ENCODE measurements at regions not wholly inside any gene's neighbourhood (a gene's known extent, or its start where the extent isn't known, plus 50 kb on each side); places are given as distances from the start of the nearest gene placed in this dataset.

DNA sequence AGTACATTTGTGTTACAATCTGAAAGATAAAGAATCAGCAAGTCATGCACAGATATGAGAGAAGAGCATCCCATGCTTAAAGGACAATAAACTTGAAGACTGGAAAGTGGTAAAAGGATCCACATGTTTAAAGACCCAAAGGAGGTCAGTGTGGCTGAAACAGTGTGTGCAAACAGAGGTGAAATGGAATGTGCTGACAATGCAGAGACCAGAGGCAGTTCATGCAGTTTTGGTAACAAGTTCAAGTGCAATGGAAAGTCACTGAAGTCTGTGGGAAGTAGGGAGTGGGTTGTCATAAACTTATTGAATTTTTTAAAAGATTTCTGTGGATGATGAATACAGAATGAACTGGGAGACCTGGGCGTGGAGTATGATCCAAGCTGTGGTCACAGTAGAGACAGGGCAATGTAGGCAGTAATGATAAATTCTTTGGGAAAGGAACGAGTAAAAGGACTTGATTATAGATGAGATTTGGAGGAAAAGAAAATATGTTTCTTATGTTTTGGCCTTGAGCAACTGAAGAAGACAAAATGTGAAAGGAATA is 408.0 kb downstream of the HGF start:
- Histone ChIP-seq H3K27ac (ENCODE audit: low read depth in 1 of 2, low read length in 2 of 2) (no peak overlapping the region), H3K27me3 (ENCODE audit: control insufficient read depth in 4 of 4, insufficient read depth in 4 of 4, low read length in 3 of 4) (no peaks in the 10 kb centered on the region), H3K9ac (ENCODE audit: low read depth in 1 of 2, low read length in 2 of 2) (no peak overlapping the region), H3K36me3 (ENCODE audit: control insufficient read depth in 4 of 4, insufficient read depth in 3 of 4, low read depth in 1 of 4, low read length in 3 of 4) (no peaks in the 10 kb centered on the region), H3K9me3 (ENCODE audit: control insufficient read depth in 4 of 4, low read length in 3 of 4) (no peaks in the 10 kb centered on the region), H3K4me3 (ENCODE audit: low read depth in 1 of 3, low read length in 3 of 3) (no peak overlapping the region), H3K4me1 (ENCODE audit: control insufficient read depth in 4 of 4, insufficient read depth in 4 of 4, low read length in 3 of 4) (no peaks in the 10 kb centered on the region)
- TF ChIP-seq HNF4A (conservative IDR thresholded peaks at IDR 0.05): no peak
- TF ChIP-seq EGR1 (IDR thresholded peaks at IDR 0.05; ENCODE audit: low read depth in 2 of 2): no peak
- no peak for TF ChIP-seq YY1 (IDR thresholded peaks at IDR 0.05)
- TF ChIP-seq, protein P1, sequence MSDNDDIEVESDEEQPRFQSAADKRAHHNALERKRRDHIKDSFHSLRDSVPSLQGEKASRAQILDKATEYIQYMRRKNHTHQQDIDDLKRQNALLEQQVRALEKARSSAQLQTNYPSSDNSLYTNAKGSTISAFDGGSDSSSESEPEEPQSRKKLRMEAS (IDR thresholded peaks at IDR 0.05): no peak
- TF ChIP-seq FOXA1 (IDR thresholded peaks at IDR 0.05): no peak
- TF ChIP-seq, protein P2, sequence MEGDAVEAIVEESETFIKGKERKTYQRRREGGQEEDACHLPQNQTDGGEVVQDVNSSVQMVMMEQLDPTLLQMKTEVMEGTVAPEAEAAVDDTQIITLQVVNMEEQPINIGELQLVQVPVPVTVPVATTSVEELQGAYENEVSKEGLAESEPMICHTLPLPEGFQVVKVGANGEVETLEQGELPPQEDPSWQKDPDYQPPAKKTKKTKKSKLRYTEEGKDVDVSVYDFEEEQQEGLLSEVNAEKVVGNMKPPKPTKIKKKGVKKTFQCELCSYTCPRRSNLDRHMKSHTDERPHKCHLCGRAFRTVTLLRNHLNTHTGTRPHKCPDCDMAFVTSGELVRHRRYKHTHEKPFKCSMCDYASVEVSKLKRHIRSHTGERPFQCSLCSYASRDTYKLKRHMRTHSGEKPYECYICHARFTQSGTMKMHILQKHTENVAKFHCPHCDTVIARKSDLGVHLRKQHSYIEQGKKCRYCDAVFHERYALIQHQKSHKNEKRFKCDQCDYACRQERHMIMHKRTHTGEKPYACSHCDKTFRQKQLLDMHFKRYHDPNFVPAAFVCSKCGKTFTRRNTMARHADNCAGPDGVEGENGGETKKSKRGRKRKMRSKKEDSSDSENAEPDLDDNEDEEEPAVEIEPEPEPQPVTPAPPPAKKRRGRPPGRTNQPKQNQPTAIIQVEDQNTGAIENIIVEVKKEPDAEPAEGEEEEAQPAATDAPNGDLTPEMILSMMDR (IDR thresholded peaks at IDR 0.05; ENCODE audit: low read depth, low read length, missing input control): no peak
- TF ChIP-seq FOXA2 (IDR thresholded peaks at IDR 0.05): no peak
- no peak for TF ChIP-seq RAD21 (IDR thresholded peaks at IDR 0.05)
- TF ChIP-seq ZBTB33 (IDR thresholded peaks at IDR 0.05): no peak
- TF ChIP-seq RXRA (IDR thresholded peaks at IDR 0.05): no peak
- WGBS: 62% methylated on average over 2 of the region's 2 CpGs
- no peak for DNase-seq (ENCODE audit: low spot score)

- no peak overlapping the region for H3K27ac ChIP-seq (ENCODE audit: low read depth in 1 of 2, low read length in 2 of 2)
- H3K9me3 ChIP-seq (ENCODE audit: control insufficient read depth in 4 of 4, low read length in 3 of 4): no peaks in the 10 kb centered on the region
- WGBS: 91% methylated on average over 2 of the region's 2 CpGs
- TF ChIP-seq JUND (IDR thresholded peaks at IDR 0.05): no peak
- no peak for TF ChIP-seq RAD21 (IDR thresholded peaks at IDR 0.05)
- TF ChIP-seq, protein P1 (IDR thresholded peaks at IDR 0.05): no peak
- TF ChIP-seq ZBTB33 (IDR thresholded peaks at IDR 0.05): no peak
- no peak for TF ChIP-seq REST (IDR thresholded peaks at IDR 0.05)
- no peak for TF ChIP-seq EGR1 (IDR thresholded peaks at IDR 0.05; ENCODE audit: low read depth in 2 of 2)
- no peak for TF ChIP-seq TAF1 (conservative IDR thresholded peaks at IDR 0.05)
- no peak for TF ChIP-seq FOXA1 (IDR thresholded peaks at IDR 0.05)
- no peak for TF ChIP-seq NR2F2 (IDR thresholded peaks at IDR 0.05)
- no peak for TF ChIP-seq ATF3 (IDR thresholded peaks at IDR 0.05)
- no peak for TF ChIP-seq HNF4G (IDR thresholded peaks at IDR 0.05)
- TF ChIP-seq FOXA2 (IDR thresholded peaks at IDR 0.05): no peak
- TF ChIP-seq RXRA (IDR thresholded peaks at IDR 0.05): no peak
- no peak for TF ChIP-seq SP1 (IDR thresholded peaks at IDR 0.05)
- no peaks in the 10 kb centered on the region for H3K36me3 ChIP-seq (ENCODE audit: control insufficient read depth in 4 of 4, insufficient read depth in 3 of 4, low read depth in 1 of 4, low read length in 3 of 4)
- H3K4me3 ChIP-seq (ENCODE audit: low read depth in 1 of 3, low read length in 3 of 3): no peak overlapping the region
- H3K27me3 ChIP-seq (ENCODE audit: control insufficient read depth in 4 of 4, insufficient read depth in 4 of 4, low read length in 3 of 4): no peaks in the 10 kb centered on the region
- H3K9ac ChIP-seq (ENCODE audit: low read depth in 1 of 2, low read length in 2 of 2): no peak overlapping the region
- H3K4me1 ChIP-seq (ENCODE audit: control insufficient read depth in 4 of 4, insufficient read depth in 4 of 4, low read length in 3 of 4): no peaks in the 10 kb centered on the region
- DNase-seq (ENCODE audit: low spot score): no peak
Measured at GRCh38 chr7:81355911-81356310, 413.9 kb downstream of the HGF start.
